A549 (cell line): ENCODE measurements at regions not wholly inside any gene's neighbourhood (a gene's known extent, or its start where the extent isn't known, plus 50 kb on each side); places are given as distances from the start of the nearest gene placed in this dataset.

Experiments used
- CEBPB ChIP-seq, 2 experiments: fragments of >200 bp in 1 of 2; sonication (Bioruptor Twin) in 1 of 2; formaldehyde crosslinking in 1 of 2; IDR thresholded peaks; 2 replicates each; pipeline ENCODE4 v1.6.1; 2012 to 2016
- CTCF ChIP-seq: fragments of >200 bp; sonication (Bioruptor Twin); formaldehyde crosslinking; IDR thresholded peaks from 3 replicates; pipeline ENCODE4 v1.5.1; 2016
- ESRRA ChIP-seq: fragments of 150-350 bp; IDR thresholded peaks from 2 replicates; pipeline ENCODE4 v1.6.1; 2014; ENCODE audit warnings: mild to moderate bottlenecking, low read length, borderline replicate concordance
- KDM5A ChIP-seq: fragments of 200-600 bp; sonication (generic); IDR thresholded peaks from 2 replicates; pipeline ENCODE4 v1.6.1; 2016; ENCODE audit warnings: antibody characterized with exemption, mild to moderate bottlenecking
- PHF8 ChIP-seq: fragments of 200-600 bp; sonication (generic); IDR thresholded peaks from 2 replicates; pipeline ENCODE4 v1.6.1; 2016; ENCODE audit warnings: low read depth, mild to moderate bottlenecking, antibody characterized with exemption, moderate library complexity, borderline replicate concordance
- POLR2A ChIP-seq: IDR thresholded peaks from 2 replicates; pipeline ENCODE4 v1.6.1; 2012; ENCODE audit warnings: mild to moderate bottlenecking, low read length
- TFCP2L1 ChIP-seq: fragments of 250-450 bp; sonication (Bioruptor Pico); IDR thresholded peaks from 2 replicates; pipeline ENCODE4 v1.5.0; 2021; ENCODE audit warnings: mild to moderate bottlenecking
- ZSCAN20 ChIP-seq: fragments of 250-450 bp; sonication (Bioruptor Pico); IDR thresholded peaks from 2 replicates; pipeline ENCODE4 v1.8.0; 2022; ENCODE audit warnings: mild to moderate bottlenecking, moderate library complexity

- TF ChIP-seq ZSCAN20 (CRISPR knock-in tag) = no peak
- no peak for TF ChIP-seq TFCP2L1
- TF ChIP-seq ESRRA = no peak
- no peak for TF ChIP-seq PHF8
- no peak for TF ChIP-seq CTCF
- no peak for TF ChIP-seq CEBPB (IDR thresholded peaks at IDR 0.05)
- no peak for TF ChIP-seq KDM5A
- no peak for TF ChIP-seq POLR2A
Observed at GRCh38 chr12:60529261-60529660, 933.4 kb downstream of the SLC16A7 start.
